Neutrophil (primary cell): ENCODE measurements at regions not wholly inside any gene's neighbourhood (a gene's known extent, or its start where the extent isn't known, plus 50 kb on each side); places are given as distances from the start of the nearest gene placed in this dataset.

Source experiments
- H3K27ac ChIP-seq: fragments of 200-600 bp; sonication (generic); 2 replicates; pipeline ENCODE4 v1.5.1; 2016; ENCODE audit warnings: mild to moderate bottlenecking, moderate library complexity
- H3K27me3 ChIP-seq: fragments of 200-600 bp; sonication (generic); 2 replicates; pipeline ENCODE4 v1.6.0; 2016; ENCODE audit warnings: mild to moderate bottlenecking
- H3K36me3 ChIP-seq: fragments of 200-600 bp; sonication (generic); 2 replicates; pipeline ENCODE4 v1.5.1; 2017
- H3K4me1 ChIP-seq, 2 experiments: fragments of 200-600 bp in 1 of 2; sonication (generic) in 1 of 2; 1 replicate in 1 of 2; 2 replicates in 1 of 2; pipeline versions ENCODE4 v1.5.1 to v1.6.1; 2013 to 2016; ENCODE audit warnings: low read depth in 1 of 2, low read length in 1 of 2, mild to moderate bottlenecking in 1 of 2, moderate library complexity in 1 of 2; ENCODE audit not compliant: control insufficient read depth in 1 of 2, insufficient read depth in 1 of 2
- H3K4me3 ChIP-seq, 2 experiments: fragments of 200-600 bp in 1 of 2; sonication (generic) in 1 of 2; 1 replicate in 1 of 2; 2 replicates in 1 of 2; pipeline ENCODE4 v1.5.1; 2013 to 2016; ENCODE audit warnings: low read depth in 1 of 2, low read length in 1 of 2, mild to moderate bottlenecking in 1 of 2, moderate library complexity in 1 of 2
- H3K9me3 ChIP-seq: fragments of 200-600 bp; sonication (generic); 2 replicates; pipeline ENCODE4 v1.5.1; 2016
- CTCF ChIP-seq: fragments of 200-600 bp; sonication (generic); IDR thresholded peaks from 2 replicates; pipeline ENCODE4 v1.5.1; 2016; ENCODE audit warnings: antibody characterized with exemption

- no peaks in the 10 kb centered on the region for H3K4me1 ChIP-seq
- peaks cover 11% of the 10 kb centered on the region for H3K27me3 ChIP-seq
- no peak for TF ChIP-seq CTCF
- no peaks in the 10 kb centered on the region for H3K36me3 ChIP-seq
- H3K4me3 ChIP-seq, result no peak overlapping the region
- peaks cover 5% of the 10 kb centered on the region for H3K9me3 ChIP-seq
- H3K27ac ChIP-seq, result no peak overlapping the region
These were observed 126.9 kb downstream of the TTC8 start for GRCh38 chr14:88951370-88951769.

GRCh38 chr14:88952901-88953300 lies 128.4 kb downstream of the TTC8 start:
- Histone ChIP-seq H3K27ac (no peak overlapping the region), H3K4me1 (no peaks in the 10 kb centered on the region), H3K9me3 (peaks cover 5% of the 10 kb centered on the region), H3K27me3 (peaks cover 5% of the 10 kb centered on the region), H3K36me3 (no peaks in the 10 kb centered on the region), H3K4me3 (no peak overlapping the region)
- no peak for TF ChIP-seq CTCF

- H3K27me3 ChIP-seq, result no peaks in the 10 kb centered on the region
- no peak for TF ChIP-seq CTCF
- H3K4me3 ChIP-seq, result no peak overlapping the region
- H3K4me1 ChIP-seq, result no peaks in the 10 kb centered on the region
- no peak overlapping the region for H3K27ac ChIP-seq
- no peaks in the 10 kb centered on the region for H3K36me3 ChIP-seq
- H3K9me3 ChIP-seq, result peaks cover 5% of the 10 kb centered on the region
These were observed 131.0 kb downstream of the TTC8 start for GRCh38 chr14:88955455-88955854.

DNA sequence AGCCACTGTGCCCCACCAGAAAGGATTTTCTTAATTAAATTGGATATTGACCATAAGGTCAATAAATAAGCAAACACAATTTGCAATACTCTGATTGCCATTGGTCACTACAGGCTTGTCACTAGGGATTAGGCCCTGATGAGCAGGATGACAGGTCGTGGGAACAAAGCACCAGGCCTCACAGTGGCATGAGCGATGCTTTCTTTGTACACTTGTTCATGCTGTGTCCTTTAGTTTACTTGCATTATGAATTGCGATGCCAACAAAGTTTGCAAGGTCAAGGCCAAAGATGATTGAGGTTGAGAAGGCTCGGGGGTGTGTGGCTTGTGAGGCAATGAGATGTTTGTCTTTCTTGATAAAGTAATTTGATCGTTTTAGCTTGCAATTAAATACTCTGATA lies 136.0 kb downstream of the TTC8 start:
- no peak overlapping the region for H3K4me3 ChIP-seq
- H3K9me3 ChIP-seq, result no peaks in the 10 kb centered on the region
- no peak overlapping the region for H3K27ac ChIP-seq
- H3K27me3 ChIP-seq, result no peaks in the 10 kb centered on the region
- H3K36me3 ChIP-seq, result no peaks in the 10 kb centered on the region
- TF ChIP-seq CTCF, result no peak
- no peaks in the 10 kb centered on the region for H3K4me1 ChIP-seq

DNA sequence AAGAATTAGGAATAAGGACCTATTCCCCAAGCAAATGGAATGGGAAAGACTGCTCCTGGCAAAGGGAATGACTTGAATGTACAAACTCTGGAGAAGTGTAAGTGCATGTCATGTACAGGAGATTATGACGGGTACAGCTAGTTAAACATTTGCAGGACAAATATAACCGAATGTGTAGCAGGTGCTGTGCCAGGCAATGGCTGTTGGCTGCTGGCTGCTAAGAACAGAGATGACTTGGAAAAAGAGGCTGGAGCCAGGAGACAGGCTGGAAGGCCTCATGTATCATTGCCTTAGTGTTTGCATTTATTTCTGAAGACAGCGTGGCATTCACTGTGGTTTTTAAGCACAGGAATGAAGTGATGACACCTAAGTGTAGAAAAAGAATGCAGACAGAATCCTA lies 136.8 kb downstream of the TTC8 start:
- Histone ChIP-seq H3K9me3 (no peaks in the 10 kb centered on the region), H3K4me3 (no peak overlapping the region), H3K27me3 (no peaks in the 10 kb centered on the region), H3K4me1 (no peaks in the 10 kb centered on the region), H3K36me3 (no peaks in the 10 kb centered on the region), H3K27ac (no peak overlapping the region)
- no peak for TF ChIP-seq CTCF

DNA sequence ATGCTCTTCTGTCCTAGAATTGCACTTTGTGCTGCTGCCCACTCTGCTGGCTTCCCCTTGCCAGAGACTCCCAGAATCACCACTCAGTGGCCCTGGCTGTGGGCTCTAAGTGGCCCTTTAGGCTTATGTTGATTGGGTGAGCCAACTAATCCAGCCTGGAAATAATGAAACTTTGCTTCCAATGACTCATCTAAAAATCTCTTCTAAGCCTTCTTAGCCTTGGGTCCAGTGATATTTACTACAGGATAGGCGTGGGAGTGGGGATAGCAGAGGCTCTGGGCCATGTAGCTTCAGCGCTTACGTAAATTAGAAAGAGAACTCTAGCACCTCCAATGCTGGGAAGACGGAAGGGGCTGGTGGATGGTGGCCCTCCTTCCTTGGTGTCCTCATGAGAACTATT lies 137.9 kb downstream of the TTC8 start:
- TF ChIP-seq CTCF, result no peak
- no peaks in the 10 kb centered on the region for H3K9me3 ChIP-seq
- no peaks in the 10 kb centered on the region for H3K27me3 ChIP-seq

More for the DNA sequence above, 137.9 kb downstream of the TTC8 start:
- no peaks in the 10 kb centered on the region for H3K4me1 ChIP-seq
- H3K4me3 ChIP-seq, result no peak overlapping the region
- no peak overlapping the region for H3K27ac ChIP-seq
- no peaks in the 10 kb centered on the region for H3K36me3 ChIP-seq
